HepG2 (cell line): ENCODE measurements at regions not wholly inside any gene's neighbourhood (a gene's known extent, or its start where the extent isn't known, plus 50 kb on each side); places are given as distances from the start of the nearest gene placed in this dataset.

Experiments used
- ATAC-seq: fragments of 200-7000 bp; cut with Tn5 transposase; 3 replicates; pipeline ENCODE4 v1.9.1; 2020; ENCODE audit warnings: mild to moderate bottlenecking, moderate library complexity
- BruUV-seq: library from RNA; stranded (reverse); fragments of 400-500 nt; replicated peaks from 2 replicates; lab custom pipeline; 2021; lab: Mats Ljungman, UMichigan
- CTCF ChIA-PET: fragments of 300-600 bp; formaldehyde crosslinking; extraction: SDS; loops from one replicate; lab custom pipeline; 2021; ENCODE audit warnings: low total read pairs, inconsistent platforms, low intra/inter-chr PET ratio; lab: Yijun Ruan, JAX
- POLR2A ChIA-PET: fragments of 350-600 bp; sonication (Branson Sonifier 250); formaldehyde crosslinking; loops from one replicate; lab custom pipeline; 2020; ENCODE audit warnings: antibody characterized with exemption, inconsistent platforms; lab: Yijun Ruan, JAX
- DNase-seq: peaks from one replicate; pipeline ENCODE4 v3.0.0-alpha.2; 2015; ENCODE audit warnings: low spot score
- FAIRE-seq: peaks from 3 replicates; lab custom pipeline; 2011; peaks lifted over from hg19 to GRCh38; lab: Jason Lieb, UNC
- H2AFZ ChIP-seq: one replicate; pipeline ENCODE4 v1.6.1; 2011; ENCODE audit warnings: low read length, inconsistent platforms
- H3K27ac ChIP-seq: fragments of 300-600 bp; 3 replicates; pipeline ENCODE4 v1.8.0; 2011; ENCODE audit warnings: mixed run types, mild to moderate bottlenecking, mixed read lengths, low read length, inconsistent platforms; ENCODE audit not compliant: insufficient read depth; ENCODE audit errors: extremely low read length
- H3K27me3 ChIP-seq, 2 experiments: fragments of 200-600 bp in 1 of 2; 2 replicates in 1 of 2; 3 replicates in 1 of 2; pipeline versions ENCODE4 v1.6.0 to v1.8.0; 2011; ENCODE audit warnings: low read length in 2 of 2, mild to moderate bottlenecking in 2 of 2, moderate library complexity in 2 of 2, inconsistent platforms in 1 of 2; ENCODE audit not compliant: insufficient read depth in 2 of 2, control insufficient read depth in 1 of 2
- H3K36me3 ChIP-seq, 2 experiments: fragments of 200-600 bp in 1 of 2; replicated peaks in 1 of 2; 2 replicates in 1 of 2; 3 replicates in 1 of 2; pipeline versions ENCODE4 v1.5.1 to v1.8.0; 2011; ENCODE audit warnings: low read length in 2 of 2, inconsistent platforms in 1 of 2; ENCODE audit not compliant: insufficient read depth in 2 of 2, control insufficient read depth in 1 of 2
- H3K4me1 ChIP-seq: 2 replicates; pipeline ENCODE4 v1.5.1; 2012; ENCODE audit warnings: low read length, inconsistent platforms; ENCODE audit not compliant: insufficient read depth
- H3K4me2 ChIP-seq: 2 replicates; pipeline ENCODE4 v1.6.0; 2011; ENCODE audit warnings: low read depth, low read length, inconsistent platforms
- H3K4me3 ChIP-seq, 3 experiments: fragments of 200-600 bp in 1 of 3; sonication (generic), shearing (Covaris generic) in 1 of 3; replicated peaks in 1 of 3; 2 replicates each; pipeline ENCODE4 v1.5.1; 2011 to 2016; ENCODE audit warnings: low read length in 3 of 3, inconsistent platforms in 2 of 3, low read depth in 2 of 3, mild to moderate bottlenecking in 2 of 3, control low read depth in 1 of 3, mixed read lengths in 1 of 3; ENCODE audit not compliant: insufficient read depth in 1 of 3
- H3K79me2 ChIP-seq: one replicate; pipeline ENCODE4 v1.6.1; 2011; ENCODE audit warnings: low read length, inconsistent platforms; ENCODE audit not compliant: insufficient read depth
- H3K9ac ChIP-seq: 2 replicates; pipeline ENCODE4 v1.6.0; 2011; ENCODE audit warnings: mild to moderate bottlenecking, low read depth, low read length, inconsistent platforms; ENCODE audit not compliant: insufficient read depth
- H3K9me3 ChIP-seq: 2 replicates; pipeline ENCODE4 v1.5.1; 2012; ENCODE audit warnings: mild to moderate bottlenecking, low read length
- H4K20me1 ChIP-seq: 2 replicates; pipeline ENCODE4 v1.6.0; 2011; ENCODE audit warnings: inconsistent platforms, mild to moderate bottlenecking, low read length, moderate library complexity; ENCODE audit not compliant: insufficient read depth
- ASH2L ChIP-seq: fragments of 300-600, 200-600 bp; sonication (generic); IDR thresholded peaks from 2 replicates; pipeline ENCODE4 v1.7.0; 2017; ENCODE audit warnings: low read depth, mild to moderate bottlenecking, moderate library complexity, mixed read lengths, low read length; ENCODE audit not compliant: insufficient read length
- CHCHD3 ChIP-seq: sonication (generic); formaldehyde crosslinking; IDR thresholded peaks from 2 replicates; pipeline ENCODE4 v1.8.0; 2022; ENCODE audit warnings: mild to moderate bottlenecking, missing genetic modification reagents, moderate library complexity
- ELF3 ChIP-seq: IDR thresholded peaks from 2 replicates; pipeline ENCODE4 v1.6.1; 2016; ENCODE audit warnings: missing genetic modification reagents, missing compliant biosample characterization
- FOXO1 ChIP-seq: sonication (generic); formaldehyde crosslinking; IDR thresholded peaks from 2 replicates; pipeline ENCODE4 v1.4.0; 2020; ENCODE audit warnings: missing genetic modification reagents
- KDM3A ChIP-seq: IDR thresholded peaks from 2 replicates; pipeline ENCODE4 v1.6.1; 2018; ENCODE audit warnings: low read depth, missing compliant biosample characterization
- SKI ChIP-seq: fragments of 450-650 bp; IDR thresholded peaks from one replicate; pipeline ENCODE4 v1.6.1; 2018; ENCODE audit warnings: mild to moderate bottlenecking; ENCODE audit not compliant: partially characterized antibody
- SRSF4 ChIP-seq: fragments of 200-400 bp; formaldehyde crosslinking; IDR thresholded peaks from one replicate; pipeline ENCODE4 v1.6.1; 2018; ENCODE audit warnings: mild to moderate bottlenecking, low read depth, low read length, moderate library complexity; ENCODE audit not compliant: poor library complexity, severe bottlenecking
- TBL1XR1 ChIP-seq: fragments of 150-350 bp; IDR thresholded peaks from 2 replicates; pipeline ENCODE4 v1.6.1; 2014; ENCODE audit warnings: borderline replicate concordance, low read length; ENCODE audit not compliant: partially characterized antibody
- TMF1 ChIP-seq: sonication (generic); formaldehyde crosslinking; IDR thresholded peaks from 2 replicates; pipeline ENCODE4 v1.8.1; 2022; ENCODE audit warnings: low read depth, missing genetic modification reagents
- YEATS2 ChIP-seq: sonication (generic); formaldehyde crosslinking; IDR thresholded peaks from 2 replicates; pipeline ENCODE4 v1.4.0; 2020; ENCODE audit warnings: missing genetic modification reagents, borderline replicate concordance
- ZNF691 ChIP-seq: sonication (generic); formaldehyde crosslinking; IDR thresholded peaks from 2 replicates; pipeline ENCODE4 v1.4.0; 2020; ENCODE audit warnings: missing genetic modification reagents, low read depth, mild to moderate bottlenecking, borderline replicate concordance
- ZNF775 ChIP-seq: sonication (generic); formaldehyde crosslinking; IDR thresholded peaks from 2 replicates; pipeline ENCODE4 v1.4.0; 2020; ENCODE audit warnings: missing genetic modification reagents, mild to moderate bottlenecking, moderate library complexity, borderline replicate concordance
- ZSCAN25 ChIP-seq: sonication (generic); formaldehyde crosslinking; IDR thresholded peaks from 2 replicates; pipeline ENCODE4 v1.8.0; 2022; ENCODE audit warnings: mild to moderate bottlenecking, missing genetic modification reagents
- WGBS: methylation state at CpG from one replicate; pipeline ENCODE4 v1.1.6; 2017; ENCODE audit warnings: low lambda C conversion rate; 5-methylcytosine and 5-hydroxymethylcytosine counted together
- in situ Hi-C: cut with HindIII; loops from 2 replicates; pipeline ENCODE4 v1.10.0; 2017; ENCODE audit warnings: low pct_unique_long_range_greater_than_20kb; ENCODE audit not compliant: extremely low pct_ligation_motif_present
- intact Hi-C: fragments of 100-400 bp; cut with micrococcal nuclease; formaldehyde crosslinking; loops from one replicate; pipeline ENCODE4 v1.10.0; 2022; ENCODE audit not compliant: unreplicated experiment
- TF ChIP-seq, protein P1 (sequence below): sonication (generic); formaldehyde crosslinking; IDR thresholded peaks from 2 replicates; pipeline ENCODE4 v1.4.0; 2020; ENCODE audit warnings: missing genetic modification reagents

DNA sequence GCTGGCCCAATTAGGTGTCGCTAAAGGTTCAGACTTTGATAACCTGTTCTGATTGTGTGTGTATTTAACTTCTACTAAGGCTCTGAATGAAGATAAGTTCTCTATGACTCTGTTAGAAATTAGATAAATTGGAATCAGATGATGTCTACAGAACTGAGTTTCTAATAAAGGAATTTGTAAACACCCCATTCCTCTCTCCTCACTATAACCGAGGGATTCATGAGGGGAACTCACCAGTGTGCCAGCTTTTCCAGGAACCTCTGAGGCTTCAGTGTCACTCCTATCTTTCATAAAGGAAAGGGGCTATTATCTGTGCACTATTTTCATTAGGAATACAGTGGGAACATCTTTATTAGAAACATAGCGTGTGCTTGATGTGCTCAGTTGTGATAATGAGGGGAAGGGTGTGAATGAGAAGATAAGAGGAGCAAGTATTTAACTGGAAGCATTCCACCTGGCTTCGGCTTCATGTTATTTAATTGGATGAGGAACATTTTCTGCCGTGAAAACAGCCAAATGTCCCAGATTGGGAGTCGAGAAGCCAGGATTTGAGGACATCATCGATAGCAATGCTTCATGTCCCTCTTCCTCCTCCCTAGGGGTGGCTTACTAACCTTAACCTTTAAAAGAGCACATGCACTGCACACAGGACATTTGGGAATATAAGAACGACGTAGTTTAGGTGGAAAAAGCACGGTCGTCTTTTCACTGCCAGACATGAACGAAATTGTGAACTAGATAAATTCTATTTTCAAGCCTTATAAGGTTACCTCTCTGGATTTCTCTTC is 84.8 kb upstream of the TCF4 start:
- no peaks in the 10 kb centered on the region for H3K27me3 ChIP-seq
- WGBS, result 5% methylated on average over 12 of the region's 12 CpGs
- POLR2A ChIA-PET, result no interaction called here
- ATAC-seq, result no peak
- H3K36me3 ChIP-seq, result no peaks in the 10 kb centered on the region
- TF ChIP-seq TMF1 (CRISPR knock-in tag) (no peak), SKI (no peak), FOXO1 (CRISPR knock-in tag) (no peak), KDM3A (CRISPR knock-in tag) (no peak), ELF3 (no peak)
- TF ChIP-seq, all 625 proteins: peak for 0
- in situ Hi-C loops, result no loop called here
- Histone ChIP-seq H3K4me3 (no peak overlapping the region), H3K9me3 (peaks cover 82% of the 10 kb centered on the region), H2AFZ (no peak overlapping the region), H3K79me2 (no peaks in the 10 kb centered on the region), H3K9ac (no peak overlapping the region), H4K20me1 (no peaks in the 10 kb centered on the region), H3K27ac (no peak overlapping the region), H3K4me1 (no peaks in the 10 kb centered on the region), H3K4me2 (no peak overlapping the region)
- FAIRE-seq, result no peak
- CTCF ChIA-PET, result no interaction called here
- DNase-seq, result no peak
- no TSS peak for BruUV-seq
- intact Hi-C loops, result no loop called here

DNA sequence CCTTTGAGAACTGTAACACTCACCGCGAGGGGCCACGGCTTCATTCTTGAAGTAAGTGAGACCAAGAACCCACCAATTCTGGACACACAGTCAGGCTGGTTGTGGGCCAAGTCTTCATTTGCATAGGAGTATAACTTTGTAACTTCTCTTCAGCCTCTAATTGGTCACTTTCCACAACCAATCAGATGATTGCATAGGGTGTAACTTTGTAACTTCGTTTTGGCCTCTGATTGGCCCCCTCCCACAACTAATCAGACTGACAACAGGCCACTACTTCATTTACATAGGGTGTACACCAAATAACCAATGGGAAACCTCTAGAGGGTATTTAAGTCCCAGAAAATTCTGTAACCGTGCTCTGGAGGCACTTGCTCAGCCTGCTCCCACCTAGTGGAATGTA is 77.5 kb upstream of the TCF4 start:
- Histone ChIP-seq H3K4me2 (no peak overlapping the region), H3K4me3 (no peak overlapping the region), H2AFZ (no peak overlapping the region), H3K36me3 (no peaks in the 10 kb centered on the region), H4K20me1 (no peaks in the 10 kb centered on the region), H3K9ac (no peak overlapping the region), H3K27me3 (no peaks in the 10 kb centered on the region), H3K9me3 (peaks cover 86% of the 10 kb centered on the region), H3K79me2 (no peaks in the 10 kb centered on the region), H3K27ac (no peak overlapping the region), H3K4me1 (no peaks in the 10 kb centered on the region)
- in situ Hi-C loops, result no loop called here
- DNase-seq (no peak), ATAC-seq (no peak), FAIRE-seq (no peak)
- WGBS, result 58% methylated on average over 5 of the region's 5 CpGs
- POLR2A ChIA-PET, result no interaction called here
- CTCF ChIA-PET, result no interaction called here
- BruUV-seq, result no TSS peak
- intact Hi-C loops, result no loop called here
- TF ChIP-seq ZNF691 (CRISPR knock-in tag) (no peak), SRSF4 (no peak), CHCHD3 (CRISPR knock-in tag) (no peak), ASH2L (no peak), TBL1XR1 (no peak), ZNF775 (CRISPR knock-in tag) (no peak), YEATS2 (CRISPR knock-in tag) (no peak), ZSCAN25 (CRISPR knock-in tag) (no peak)
- TF ChIP-seq, protein P1, sequence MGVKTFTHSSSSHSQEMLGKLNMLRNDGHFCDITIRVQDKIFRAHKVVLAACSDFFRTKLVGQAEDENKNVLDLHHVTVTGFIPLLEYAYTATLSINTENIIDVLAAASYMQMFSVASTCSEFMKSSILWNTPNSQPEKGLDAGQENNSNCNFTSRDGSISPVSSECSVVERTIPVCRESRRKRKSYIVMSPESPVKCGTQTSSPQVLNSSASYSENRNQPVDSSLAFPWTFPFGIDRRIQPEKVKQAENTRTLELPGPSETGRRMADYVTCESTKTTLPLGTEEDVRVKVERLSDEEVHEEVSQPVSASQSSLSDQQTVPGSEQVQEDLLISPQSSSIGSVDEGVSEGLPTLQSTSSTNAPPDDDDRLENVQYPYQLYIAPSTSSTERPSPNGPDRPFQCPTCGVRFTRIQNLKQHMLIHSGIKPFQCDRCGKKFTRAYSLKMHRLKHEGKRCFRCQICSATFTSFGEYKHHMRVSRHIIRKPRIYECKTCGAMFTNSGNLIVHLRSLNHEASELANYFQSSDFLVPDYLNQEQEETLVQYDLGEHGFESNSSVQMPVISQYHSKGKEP, result no peak
